ENCODE measurements at regions not wholly inside any gene's neighbourhood (a gene's known extent, or its start where the extent isn't known, plus 50 kb on each side); places are given as distances from the start of the nearest gene placed in this dataset.

GRCh38 chr2:118728984-118729383, 118.5 kb downstream of the EN1 start:
- H3K27ac ChIP-seq = no peak overlapping the region
- no peaks in the 10 kb centered on the region for H3K36me3 ChIP-seq (ENCODE audit: control insufficient read depth, insufficient read depth, low read length)
- no peak overlapping the region for H2AFZ ChIP-seq
- H3K9me3 ChIP-seq (ENCODE audit: control insufficient read depth, low read length) = peaks cover 4% of the 10 kb centered on the region
- no peaks in the 10 kb centered on the region for H3K4me1 ChIP-seq
- H3K4me2 ChIP-seq (ENCODE audit: low read length) = no peak overlapping the region
- H3K79me2 ChIP-seq = no peaks in the 10 kb centered on the region
- no peaks in the 10 kb centered on the region for H3K27me3 ChIP-seq (ENCODE audit: control insufficient read depth, insufficient read depth, low read length)
- no peak for TF ChIP-seq CTCF (IDR thresholded peaks at IDR 0.05)
- H3K9ac ChIP-seq = no peak overlapping the region
- no peak overlapping the region for H3K4me3 ChIP-seq (ENCODE audit: low read depth, low read length)

GRCh38 chr2:118726821-118727220, 120.6 kb downstream of the EN1 start:
- H3K4me2 ChIP-seq (ENCODE audit: low read length) = no peak overlapping the region

GRCh38 chr2:118723394-118723793, 124.1 kb downstream of the EN1 start:
- H3K4me3 ChIP-seq (ENCODE audit: low read depth, low read length) = no peak overlapping the region
- no peaks in the 10 kb centered on the region for H3K79me2 ChIP-seq
- no peak overlapping the region for H3K27ac ChIP-seq
- H3K4me2 ChIP-seq (ENCODE audit: low read length) = no peak overlapping the region
- H3K4me1 ChIP-seq = no peaks in the 10 kb centered on the region
- H3K36me3 ChIP-seq (ENCODE audit: control insufficient read depth, insufficient read depth, low read length) = no peaks in the 10 kb centered on the region
- H3K9ac ChIP-seq = no peak overlapping the region
- peaks cover 4% of the 10 kb centered on the region for H3K9me3 ChIP-seq (ENCODE audit: control insufficient read depth, low read length)
- H2AFZ ChIP-seq = no peak overlapping the region
- no peaks in the 10 kb centered on the region for H3K27me3 ChIP-seq (ENCODE audit: control insufficient read depth, insufficient read depth, low read length)
- no peak for TF ChIP-seq CTCF (IDR thresholded peaks at IDR 0.05)

More at GRCh38 chr2:118726821-118727220, 120.6 kb downstream of the EN1 start:
- H3K27ac ChIP-seq = no peak overlapping the region
- H3K79me2 ChIP-seq = no peaks in the 10 kb centered on the region
- no peaks in the 10 kb centered on the region for H3K27me3 ChIP-seq (ENCODE audit: control insufficient read depth, insufficient read depth, low read length)
- H3K9ac ChIP-seq = no peak overlapping the region
- no peak overlapping the region for H2AFZ ChIP-seq
- no peak for TF ChIP-seq CTCF (IDR thresholded peaks at IDR 0.05)
- peaks cover 4% of the 10 kb centered on the region for H3K9me3 ChIP-seq (ENCODE audit: control insufficient read depth, low read length)
- no peak overlapping the region for H3K4me3 ChIP-seq (ENCODE audit: low read depth, low read length)
- no peaks in the 10 kb centered on the region for H3K36me3 ChIP-seq (ENCODE audit: control insufficient read depth, insufficient read depth, low read length)
- H3K4me1 ChIP-seq = no peaks in the 10 kb centered on the region

- no peak overlapping the region for H2AFZ ChIP-seq
- no peaks in the 10 kb centered on the region for H3K27me3 ChIP-seq (ENCODE audit: control insufficient read depth, insufficient read depth, low read length)
- TF ChIP-seq CTCF (IDR thresholded peaks at IDR 0.05) = no peak
- no peak overlapping the region for H3K4me2 ChIP-seq (ENCODE audit: low read length)
- H3K9me3 ChIP-seq (ENCODE audit: control insufficient read depth, low read length) = peaks cover 4% of the 10 kb centered on the region
- H3K27ac ChIP-seq = no peak overlapping the region
- H3K36me3 ChIP-seq (ENCODE audit: control insufficient read depth, insufficient read depth, low read length) = no peaks in the 10 kb centered on the region
- no peaks in the 10 kb centered on the region for H3K79me2 ChIP-seq
- no peak overlapping the region for H3K9ac ChIP-seq
- no peak overlapping the region for H3K4me3 ChIP-seq (ENCODE audit: low read depth, low read length)
- H3K4me1 ChIP-seq = no peaks in the 10 kb centered on the region
Observed at GRCh38 chr2:118722976-118723375, 124.5 kb downstream of the EN1 start.

GRCh38 chr2:118721817-118722551, 125.5 kb downstream of the EN1 start:
- no peak overlapping the region for H3K9ac ChIP-seq
- H3K9me3 ChIP-seq (ENCODE audit: control insufficient read depth, low read length) = peaks cover 4% of the 10 kb centered on the region
- H3K27ac ChIP-seq = no peak overlapping the region
- no peak overlapping the region for H2AFZ ChIP-seq
- H3K27me3 ChIP-seq (ENCODE audit: control insufficient read depth, insufficient read depth, low read length) = no peaks in the 10 kb centered on the region
- H3K36me3 ChIP-seq (ENCODE audit: control insufficient read depth, insufficient read depth, low read length) = no peaks in the 10 kb centered on the region
- H3K4me3 ChIP-seq (ENCODE audit: low read depth, low read length) = no peak overlapping the region
- no peak overlapping the region for H3K4me2 ChIP-seq (ENCODE audit: low read length)
- H3K79me2 ChIP-seq = no peaks in the 10 kb centered on the region
- H3K4me1 ChIP-seq = no peaks in the 10 kb centered on the region
- no peak for TF ChIP-seq CTCF (IDR thresholded peaks at IDR 0.05)

Data from parathyroid adenoma (tissue), 2 donors.